WERI-Rb-1 (cell line): ENCODE measurements at regions not wholly inside any gene's neighbourhood (a gene's known extent, or its start where the extent isn't known, plus 50 kb on each side); places are given as distances from the start of the nearest gene placed in this dataset.

Experiments used
- DNase-seq: peaks from one replicate; pipeline ENCODE4 v3.0.0-alpha.2; 2020
- H3K27ac ChIP-seq: fragments of 250-450 bp; sonication (Bioruptor Pico); 2 replicates; pipeline ENCODE4 v1.5.1; 2020; ENCODE audit warnings: mild to moderate bottlenecking, moderate library complexity
- H3K27me3 ChIP-seq: fragments of 250-450 bp; sonication (Bioruptor Pico); 2 replicates; pipeline ENCODE4 v1.5.1; 2021; ENCODE audit warnings: mild to moderate bottlenecking, low read depth, moderate library complexity; ENCODE audit not compliant: insufficient read depth, severe bottlenecking
- H3K36me3 ChIP-seq: fragments of 250-450 bp; sonication (Bioruptor Pico); 2 replicates; pipeline ENCODE4 v1.5.1; 2020; ENCODE audit warnings: mild to moderate bottlenecking, moderate library complexity
- H3K4me3 ChIP-seq: 2 replicates; pipeline ENCODE4 v1.5.1; 2011; ENCODE audit warnings: low read depth, mild to moderate bottlenecking, control low read depth, low read length
- H3K9me3 ChIP-seq: fragments of 250-450 bp; sonication (Bioruptor Pico); 2 replicates; pipeline ENCODE4 v1.5.1; 2021; ENCODE audit warnings: mild to moderate bottlenecking, moderate library complexity; ENCODE audit not compliant: severe bottlenecking
- TF ChIP-seq, protein P1 (sequence below): IDR thresholded peaks from 2 replicates; pipeline ENCODE4 v1.5.1; 2011; ENCODE audit warnings: low read depth, mild to moderate bottlenecking, control low read depth, inconsistent platforms, low read length

DNA sequence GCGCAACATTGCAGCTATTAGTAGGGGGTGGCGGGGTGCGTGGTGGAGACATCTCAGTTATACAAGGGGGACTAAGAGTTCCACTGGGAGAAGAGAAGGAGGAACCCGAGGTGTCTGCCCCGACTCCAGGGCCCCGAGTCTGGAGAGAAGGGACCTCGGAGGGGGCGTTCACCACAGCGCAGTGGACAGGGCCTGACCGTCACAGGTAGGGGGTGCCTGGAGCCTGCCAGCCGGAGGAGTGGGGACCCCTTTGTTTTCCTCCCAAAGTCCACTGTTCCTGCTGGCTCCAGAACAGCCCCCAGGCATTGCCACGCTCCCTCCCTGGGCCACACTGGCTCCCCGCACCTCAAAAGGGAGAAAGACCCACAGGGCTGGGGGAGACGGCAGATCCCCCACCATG, 175.9 kb upstream of the TNRC6C start:
- Histone ChIP-seq H3K27ac (no peak overlapping the region), H3K36me3 (no peaks in the 10 kb centered on the region), H3K27me3 (no peaks in the 10 kb centered on the region), H3K9me3 (no peaks in the 10 kb centered on the region), H3K4me3 (no peak overlapping the region)
- TF ChIP-seq, protein P1, sequence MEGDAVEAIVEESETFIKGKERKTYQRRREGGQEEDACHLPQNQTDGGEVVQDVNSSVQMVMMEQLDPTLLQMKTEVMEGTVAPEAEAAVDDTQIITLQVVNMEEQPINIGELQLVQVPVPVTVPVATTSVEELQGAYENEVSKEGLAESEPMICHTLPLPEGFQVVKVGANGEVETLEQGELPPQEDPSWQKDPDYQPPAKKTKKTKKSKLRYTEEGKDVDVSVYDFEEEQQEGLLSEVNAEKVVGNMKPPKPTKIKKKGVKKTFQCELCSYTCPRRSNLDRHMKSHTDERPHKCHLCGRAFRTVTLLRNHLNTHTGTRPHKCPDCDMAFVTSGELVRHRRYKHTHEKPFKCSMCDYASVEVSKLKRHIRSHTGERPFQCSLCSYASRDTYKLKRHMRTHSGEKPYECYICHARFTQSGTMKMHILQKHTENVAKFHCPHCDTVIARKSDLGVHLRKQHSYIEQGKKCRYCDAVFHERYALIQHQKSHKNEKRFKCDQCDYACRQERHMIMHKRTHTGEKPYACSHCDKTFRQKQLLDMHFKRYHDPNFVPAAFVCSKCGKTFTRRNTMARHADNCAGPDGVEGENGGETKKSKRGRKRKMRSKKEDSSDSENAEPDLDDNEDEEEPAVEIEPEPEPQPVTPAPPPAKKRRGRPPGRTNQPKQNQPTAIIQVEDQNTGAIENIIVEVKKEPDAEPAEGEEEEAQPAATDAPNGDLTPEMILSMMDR: no peak
- DNase-seq: no peak

DNA sequence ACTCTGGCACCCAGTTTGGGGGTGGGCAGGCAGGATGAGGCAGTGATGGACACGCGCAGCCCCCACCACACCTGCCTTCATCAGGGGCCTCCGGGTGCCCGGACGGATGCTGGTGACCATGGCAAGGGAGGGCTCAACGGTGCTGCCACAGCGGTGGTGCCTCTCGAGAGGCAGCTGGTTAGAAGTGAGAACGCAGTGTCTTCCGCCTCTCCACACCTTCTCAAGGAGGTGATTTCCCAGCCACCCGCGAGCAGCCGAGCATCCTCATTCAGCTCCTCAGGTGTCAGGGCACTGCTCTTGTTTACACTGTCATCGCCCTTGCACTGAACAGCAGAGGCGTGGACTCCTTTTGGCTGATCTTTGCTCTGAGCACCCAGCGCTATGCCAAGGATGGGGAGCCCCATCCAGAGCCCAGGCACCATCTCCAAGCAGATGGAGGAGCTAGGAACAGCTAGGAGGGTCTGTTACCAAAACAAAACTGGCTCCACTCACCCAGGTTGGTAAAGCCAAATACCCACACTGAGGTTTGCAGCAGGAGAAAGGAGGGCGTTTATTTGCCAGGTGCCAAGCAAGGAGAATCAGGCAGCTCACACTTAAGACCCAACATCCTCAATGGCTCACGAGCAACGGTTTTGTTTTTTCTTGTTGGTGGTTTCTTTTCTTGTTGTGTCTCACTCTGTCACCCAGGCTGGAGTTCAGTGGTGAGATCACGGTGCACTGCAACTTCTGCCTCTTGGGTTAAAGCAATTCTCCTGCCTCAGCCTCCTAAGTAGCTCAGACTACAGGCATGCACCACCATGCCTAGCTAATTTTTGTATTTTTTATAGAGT, 174.3 kb upstream of the TNRC6C start:
- no peak for DNase-seq
- no peaks in the 10 kb centered on the region for H3K27me3 ChIP-seq
- TF ChIP-seq, protein P1: no peak
- H3K4me3 ChIP-seq: no peak overlapping the region
- H3K36me3 ChIP-seq: no peaks in the 10 kb centered on the region
- no peak overlapping the region for H3K27ac ChIP-seq
- no peaks in the 10 kb centered on the region for H3K9me3 ChIP-seq

DNA sequence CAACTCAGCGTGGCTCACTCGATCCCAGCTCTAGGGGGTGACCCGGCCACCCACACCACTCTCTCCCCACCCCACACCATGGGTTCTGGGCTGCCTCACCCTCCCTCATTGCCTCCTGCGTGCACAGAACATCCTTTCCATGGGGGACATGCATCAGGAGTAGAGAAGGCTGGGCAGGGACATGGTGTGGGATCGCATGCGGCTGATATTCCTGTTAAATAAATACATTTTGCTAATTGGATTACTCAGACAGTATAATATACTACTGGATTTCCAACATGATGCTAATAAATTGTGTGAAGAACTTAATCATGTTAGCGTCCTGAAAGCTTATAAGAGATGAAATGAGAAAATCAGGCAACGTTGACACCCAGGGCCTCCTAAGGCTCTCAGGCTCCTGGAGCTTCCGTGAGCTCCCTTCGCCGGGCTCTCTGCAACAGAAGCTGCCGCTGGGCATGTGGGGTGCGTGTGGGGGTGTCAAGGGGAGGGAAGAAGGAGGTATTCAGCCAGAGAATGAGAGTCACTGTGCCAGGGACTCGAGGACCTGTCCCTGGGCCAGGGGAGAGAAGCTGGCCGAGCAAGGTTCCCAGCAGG, 173.1 kb upstream of the TNRC6C start:
- no peak for DNase-seq
- Histone ChIP-seq H3K9me3 (no peaks in the 10 kb centered on the region), H3K36me3 (no peaks in the 10 kb centered on the region), H3K27ac (no peak overlapping the region), H3K4me3 (no peak overlapping the region), H3K27me3 (no peaks in the 10 kb centered on the region)
- TF ChIP-seq, protein P1: no peak

DNA sequence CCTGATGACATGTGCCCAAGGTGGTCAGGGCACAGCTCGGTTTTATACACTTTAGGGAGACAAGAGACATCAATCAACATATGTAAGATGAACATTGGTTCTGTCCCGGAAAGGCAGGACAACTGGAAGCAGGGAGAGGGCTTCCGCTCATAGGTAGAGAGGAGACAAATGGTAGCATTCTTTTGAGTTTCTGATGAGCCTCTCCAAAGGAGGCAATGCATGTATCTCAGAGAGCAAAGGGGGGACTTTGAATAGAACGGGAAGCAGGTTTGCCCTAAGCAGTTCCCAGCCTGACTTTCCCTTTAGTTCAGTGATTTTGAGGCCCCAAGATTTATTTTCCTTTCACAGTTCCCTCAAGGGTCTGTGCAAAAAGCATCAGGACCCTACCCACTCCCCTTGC, 172.4 kb upstream of the TNRC6C start:
- Histone ChIP-seq H3K4me3 (no peak overlapping the region), H3K27me3 (no peaks in the 10 kb centered on the region), H3K36me3 (no peaks in the 10 kb centered on the region), H3K9me3 (no peaks in the 10 kb centered on the region), H3K27ac (no peak overlapping the region)
- DNase-seq: no peak
- TF ChIP-seq, protein P1: no peak

DNA sequence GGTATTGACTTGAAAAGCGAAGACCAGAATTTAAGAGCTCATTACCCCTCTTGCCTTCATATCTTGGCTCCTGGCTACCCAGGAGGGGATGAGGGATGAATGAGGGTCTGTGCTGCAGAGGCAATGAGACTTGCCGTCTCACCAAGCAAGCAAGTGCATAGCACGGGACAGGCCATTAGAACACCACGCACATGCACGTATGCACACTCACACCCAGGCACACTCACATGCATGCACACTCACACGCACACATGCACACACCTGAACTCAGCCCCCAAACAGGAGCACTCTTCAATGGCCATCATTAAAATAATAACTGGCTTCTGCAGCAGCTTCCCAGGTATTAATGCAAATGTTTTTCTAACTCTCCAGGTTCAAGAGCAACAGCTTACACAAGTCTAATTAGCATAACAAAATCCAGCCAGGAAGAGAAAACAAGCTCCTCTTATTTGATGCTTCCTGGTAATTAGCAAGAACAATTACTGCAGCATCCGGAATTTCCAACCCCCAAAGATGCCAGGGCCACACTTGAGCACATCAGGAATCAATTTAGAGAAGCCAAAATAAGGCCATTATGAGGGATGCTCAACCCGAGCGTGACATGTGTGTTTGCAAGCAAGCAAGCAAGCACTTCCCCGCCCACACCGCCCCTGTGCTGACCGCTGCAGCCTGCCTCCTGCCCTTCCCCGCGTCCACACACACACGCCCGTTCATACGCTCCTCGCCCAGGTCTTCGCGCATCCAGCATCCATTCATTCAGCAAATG, 171.6 kb upstream of the TNRC6C start:
- Histone ChIP-seq H3K36me3 (no peaks in the 10 kb centered on the region), H3K4me3 (no peak overlapping the region), H3K27ac (no peak overlapping the region), H3K27me3 (no peaks in the 10 kb centered on the region), H3K9me3 (no peaks in the 10 kb centered on the region)
- no peak for DNase-seq
- TF ChIP-seq, protein P1: no peak
